Caco-2 (cell line): ENCODE measurements at regions not wholly inside any gene's neighbourhood (a gene's known extent, or its start where the extent isn't known, plus 50 kb on each side); places are given as distances from the start of the nearest gene placed in this dataset.
"Not testable (repeated sequence)": the region's sequence is repeated elsewhere in the genome, so short reads cannot be mapped to it uniquely, and the experiment has no call there.

Experiments used
- BruUV-seq: library from RNA; stranded (reverse); fragments of 400-500 nt; replicated peaks from 2 replicates; lab custom pipeline; 2021; lab: Mats Ljungman, UMichigan
- CTCF ChIA-PET: fragments of 300-600 bp; sonication (Branson Sonifier 250); formaldehyde crosslinking; loops from one replicate; lab custom pipeline; 2022; ENCODE audit warnings: antibody characterized with exemption; lab: Charles Lee
- POLR2A ChIA-PET: fragments of 300-600 bp; sonication (Branson Sonifier 250); formaldehyde crosslinking; loops from one replicate; lab custom pipeline; 2022; ENCODE audit warnings: antibody characterized with exemption; lab: Charles Lee
- DNase-seq, 2 experiments: peaks; one replicate each; pipeline versions ENCODE4 v3.0.0 to v3.0.0-alpha.2; 2020 to 2022
- H3K27me3 ChIP-seq: replicated peaks from 2 replicates; pipeline ENCODE4 v1.6.0; 2011; ENCODE audit warnings: low read length; ENCODE audit not compliant: control insufficient read depth, insufficient read depth
- H3K36me3 ChIP-seq: 2 replicates; pipeline ENCODE4 v1.5.1; 2011; ENCODE audit warnings: low read length; ENCODE audit not compliant: control insufficient read depth, insufficient read depth
- H3K4me1 ChIP-seq: fragments of 250-450 bp; sonication (Bioruptor Pico); 2 replicates; pipeline ENCODE4 v1.5.1; 2020; ENCODE audit warnings: mild to moderate bottlenecking
- H3K4me3 ChIP-seq: 2 replicates; pipeline ENCODE4 v1.5.1; 2011; ENCODE audit warnings: low read depth, mild to moderate bottlenecking, control low read depth, low read length
- H3K9me3 ChIP-seq: fragments of 250-450 bp; sonication (Bioruptor Pico); 2 replicates; pipeline ENCODE4 v1.5.1; 2020; ENCODE audit warnings: mild to moderate bottlenecking, moderate library complexity
- H3K27ac Mint-ChIP-seq: one replicate; pipeline ENCODE4 v1.8.0; 2022; ENCODE audit warnings: mixed read lengths; ENCODE audit not compliant: unreplicated experiment
- H3K27me3 Mint-ChIP-seq: one replicate; pipeline ENCODE4 v1.8.0; 2022; ENCODE audit warnings: mixed read lengths; ENCODE audit not compliant: insufficient read depth, unreplicated experiment
- H3K36me3 Mint-ChIP-seq: one replicate; pipeline ENCODE4 v1.8.0; 2022; ENCODE audit warnings: mild to moderate bottlenecking, mixed read lengths; ENCODE audit not compliant: insufficient read depth, unreplicated experiment
- H3K4me1 Mint-ChIP-seq: one replicate; pipeline ENCODE4 v1.8.0; 2022; ENCODE audit warnings: low read depth, mixed read lengths; ENCODE audit not compliant: unreplicated experiment
- H3K4me3 Mint-ChIP-seq: one replicate; pipeline ENCODE4 v1.8.0; 2022; ENCODE audit warnings: mild to moderate bottlenecking, moderate library complexity, mixed read lengths; ENCODE audit not compliant: unreplicated experiment
- H3K9me3 Mint-ChIP-seq: one replicate; pipeline ENCODE4 v1.8.0; 2022; ENCODE audit warnings: mixed read lengths; ENCODE audit not compliant: unreplicated experiment
- intact Hi-C: fragments of 100-400 bp; cut with micrococcal nuclease; formaldehyde crosslinking; loops from one replicate; pipeline ENCODE4 v1.10.0; 2022; ENCODE audit not compliant: unreplicated experiment
- TF ChIP-seq, protein P1 (sequence below), 2 experiments: fragments of 200-600 bp in 1 of 2; IDR thresholded peaks; 1 replicate in 1 of 2; 2 replicates in 1 of 2; pipeline versions ENCODE4 v1.5.1 to v1.8.0; 2011 to 2022; ENCODE audit warnings: antibody characterized with exemption in 1 of 2, control low read depth in 1 of 2, inconsistent platforms in 1 of 2, low read depth in 1 of 2, low read length in 1 of 2, mild to moderate bottlenecking in 1 of 2, moderate library complexity in 1 of 2; ENCODE audit not compliant: insufficient read depth in 1 of 2, severe bottlenecking in 1 of 2, unreplicated experiment in 1 of 2

DNA sequence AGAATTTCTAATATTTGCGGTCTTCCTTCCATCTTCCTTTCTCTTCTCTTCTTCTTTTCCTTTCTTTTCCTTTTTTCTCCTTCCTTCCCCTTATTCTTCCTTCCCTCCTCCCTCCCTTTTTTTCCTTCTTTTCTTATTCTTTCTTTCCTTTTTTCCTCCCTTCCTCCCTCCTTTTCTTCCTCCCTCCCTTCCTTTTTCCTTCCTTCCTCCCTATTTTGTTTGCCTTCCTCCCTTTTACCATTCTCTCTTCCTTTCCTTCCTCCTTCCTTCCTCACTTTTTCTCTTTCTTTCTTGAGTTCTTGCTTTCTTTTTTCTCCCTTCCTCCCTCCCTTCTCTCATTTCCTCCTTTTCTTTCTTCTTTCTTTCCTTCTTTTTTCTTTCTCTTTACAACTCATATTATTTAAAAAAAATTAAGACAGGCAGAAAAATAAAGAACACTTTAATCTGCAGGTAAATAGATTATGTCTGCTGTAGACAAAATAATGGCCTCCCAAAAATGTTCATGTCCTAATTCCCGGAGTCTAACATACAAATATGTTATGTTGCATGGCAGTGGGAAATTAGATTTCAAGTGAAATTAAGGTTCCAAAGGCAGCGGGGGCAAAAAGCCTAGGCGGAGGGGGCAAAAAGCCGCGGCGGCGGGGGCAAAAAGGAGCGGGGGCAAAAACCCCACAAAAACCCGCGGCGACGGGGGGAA is 152.4 kb downstream of the ANKRD30BL start:
- TF ChIP-seq, protein P1, sequence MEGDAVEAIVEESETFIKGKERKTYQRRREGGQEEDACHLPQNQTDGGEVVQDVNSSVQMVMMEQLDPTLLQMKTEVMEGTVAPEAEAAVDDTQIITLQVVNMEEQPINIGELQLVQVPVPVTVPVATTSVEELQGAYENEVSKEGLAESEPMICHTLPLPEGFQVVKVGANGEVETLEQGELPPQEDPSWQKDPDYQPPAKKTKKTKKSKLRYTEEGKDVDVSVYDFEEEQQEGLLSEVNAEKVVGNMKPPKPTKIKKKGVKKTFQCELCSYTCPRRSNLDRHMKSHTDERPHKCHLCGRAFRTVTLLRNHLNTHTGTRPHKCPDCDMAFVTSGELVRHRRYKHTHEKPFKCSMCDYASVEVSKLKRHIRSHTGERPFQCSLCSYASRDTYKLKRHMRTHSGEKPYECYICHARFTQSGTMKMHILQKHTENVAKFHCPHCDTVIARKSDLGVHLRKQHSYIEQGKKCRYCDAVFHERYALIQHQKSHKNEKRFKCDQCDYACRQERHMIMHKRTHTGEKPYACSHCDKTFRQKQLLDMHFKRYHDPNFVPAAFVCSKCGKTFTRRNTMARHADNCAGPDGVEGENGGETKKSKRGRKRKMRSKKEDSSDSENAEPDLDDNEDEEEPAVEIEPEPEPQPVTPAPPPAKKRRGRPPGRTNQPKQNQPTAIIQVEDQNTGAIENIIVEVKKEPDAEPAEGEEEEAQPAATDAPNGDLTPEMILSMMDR (IDR thresholded peaks at IDR 0.05; ENCODE audit: insufficient read depth in 1 of 2, low read depth in 1 of 2, low read length in 1 of 2, severe bottlenecking in 1 of 2, unreplicated experiment in 1 of 2), result no peak
- Histone ChIP-seq H3K4me1 (no peaks in the 10 kb centered on the region), H3K4me3 (no peak overlapping the region), H3K27me3 (no peaks in the 10 kb centered on the region), H3K36me3 (no peaks in the 10 kb centered on the region), H3K9me3 (no peaks in the 10 kb centered on the region)
- ChIA-PET POLR2A (no interaction called here), CTCF (no interaction called here)
- DNase-seq, result no peak
- intact Hi-C loops, result no loop called here
- no peaks in the 10 kb centered on the region for H3K36me3 Mint-ChIP-seq
- no peak overlapping the region for H3K4me3 Mint-ChIP-seq
- H3K4me1 Mint-ChIP-seq, result no peaks in the 10 kb centered on the region
- no TSS peak for BruUV-seq
- H3K27ac Mint-ChIP-seq, result no peak overlapping the region
- H3K9me3 Mint-ChIP-seq, result no peaks in the 10 kb centered on the region
- peaks cover 8% of the 10 kb centered on the region for H3K27me3 Mint-ChIP-seq

DNA sequence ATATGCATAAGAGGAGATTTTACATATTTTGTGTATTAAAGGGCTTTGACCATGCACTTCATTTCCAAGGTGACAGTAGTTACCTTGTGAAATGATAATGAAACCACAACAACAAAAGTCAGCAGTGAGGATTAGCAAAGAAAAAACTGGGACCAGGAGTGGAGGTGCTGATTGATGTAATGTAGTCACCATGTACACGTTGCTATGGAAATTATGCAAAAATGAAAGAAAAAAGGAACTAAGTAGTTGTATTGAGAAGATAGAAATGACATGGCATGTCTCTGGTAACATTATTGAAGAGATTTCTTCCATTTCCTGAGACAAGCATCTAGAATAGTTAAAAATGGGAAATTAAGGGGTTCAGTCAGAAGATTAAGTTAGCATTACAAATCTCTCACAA is 171.0 kb downstream of the ANKRD30BL start:
- H3K27ac Mint-ChIP-seq, H3K9me3 Mint-ChIP-seq, BruUV-seq, CTCF ChIA-PET, H3K4me1 ChIP-seq, H3K9me3 ChIP-seq, DNase-seq, H3K4me1 Mint-ChIP-seq, intact Hi-C loops, H3K27me3 ChIP-seq, POLR2A ChIA-PET, H3K4me3 ChIP-seq, H3K36me3 ChIP-seq, H3K27me3 Mint-ChIP-seq, H3K36me3 Mint-ChIP-seq, H3K4me3 Mint-ChIP-seq: not testable (repeated sequence)

DNA sequence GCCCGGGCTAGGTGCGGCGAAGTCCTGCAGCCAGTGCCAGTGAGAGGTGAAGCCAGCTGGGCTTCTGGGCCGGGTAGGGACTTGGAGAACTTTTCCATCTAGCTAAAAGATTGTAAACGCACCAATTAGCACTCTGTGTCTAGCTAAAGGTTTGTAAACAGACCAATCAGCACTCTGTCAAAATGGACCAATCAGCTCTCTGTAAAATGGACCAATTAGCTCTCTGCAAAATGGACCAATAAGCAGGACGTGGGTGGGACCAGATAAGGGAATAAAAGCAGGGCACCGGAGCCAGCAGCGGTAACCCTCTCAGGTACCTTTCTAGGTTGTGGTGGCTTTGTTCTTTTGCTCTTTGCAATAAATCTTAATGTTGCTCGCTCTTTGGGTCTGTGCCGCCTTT is 195.1 kb downstream of the ANKRD30BL start:
- POLR2A ChIA-PET, H3K4me3 Mint-ChIP-seq, H3K27me3 Mint-ChIP-seq, BruUV-seq, H3K36me3 Mint-ChIP-seq, H3K9me3 Mint-ChIP-seq, CTCF ChIA-PET, H3K4me3 ChIP-seq, H3K9me3 ChIP-seq, H3K27ac Mint-ChIP-seq, H3K4me1 Mint-ChIP-seq, intact Hi-C loops, H3K4me1 ChIP-seq, H3K27me3 ChIP-seq, DNase-seq, H3K36me3 ChIP-seq: not testable (repeated sequence)

DNA sequence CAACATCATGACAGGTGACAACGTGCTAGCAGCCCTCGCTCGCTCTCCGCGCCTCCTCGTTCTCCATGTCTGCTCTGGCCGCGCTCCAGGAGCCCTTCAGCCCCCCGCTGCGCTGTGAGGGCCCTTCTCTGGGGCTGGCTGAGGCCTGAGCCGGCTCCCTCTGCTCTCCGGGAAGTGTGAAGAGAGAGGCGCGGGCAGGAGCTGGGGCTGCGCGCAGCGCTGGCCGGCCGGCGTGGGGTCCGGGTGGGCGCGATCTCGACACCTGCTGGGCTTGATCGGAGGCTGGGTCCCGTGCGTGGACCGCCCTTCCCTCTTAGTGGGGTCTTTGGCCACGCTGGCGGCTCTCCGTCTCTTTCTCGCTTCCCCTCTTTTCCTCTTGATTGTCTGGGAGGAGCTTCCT is 195.5 kb downstream of the ANKRD30BL start:
- Histone ChIP-seq H3K27me3 (no peaks in the 10 kb centered on the region), H3K4me1 (no peaks in the 10 kb centered on the region), H3K4me3 (no peak overlapping the region), H3K9me3 (no peaks in the 10 kb centered on the region), H3K36me3 (no peaks in the 10 kb centered on the region)
- no peak overlapping the region for H3K4me3 Mint-ChIP-seq
- H3K27ac Mint-ChIP-seq, result no peak overlapping the region
- no peaks in the 10 kb centered on the region for H3K36me3 Mint-ChIP-seq
- no TSS peak for BruUV-seq
- POLR2A ChIA-PET, result no interaction called here
- CTCF ChIA-PET, result no interaction called here
- TF ChIP-seq, protein P1 (IDR thresholded peaks at IDR 0.05; ENCODE audit: insufficient read depth in 1 of 2, low read depth in 1 of 2, low read length in 1 of 2, severe bottlenecking in 1 of 2, unreplicated experiment in 1 of 2), result no peak
- intact Hi-C loops, result no loop called here
- no peaks in the 10 kb centered on the region for H3K9me3 Mint-ChIP-seq
- no peaks in the 10 kb centered on the region for H3K4me1 Mint-ChIP-seq
- H3K27me3 Mint-ChIP-seq, result no peaks in the 10 kb centered on the region
- DNase-seq, result no peak

DNA sequence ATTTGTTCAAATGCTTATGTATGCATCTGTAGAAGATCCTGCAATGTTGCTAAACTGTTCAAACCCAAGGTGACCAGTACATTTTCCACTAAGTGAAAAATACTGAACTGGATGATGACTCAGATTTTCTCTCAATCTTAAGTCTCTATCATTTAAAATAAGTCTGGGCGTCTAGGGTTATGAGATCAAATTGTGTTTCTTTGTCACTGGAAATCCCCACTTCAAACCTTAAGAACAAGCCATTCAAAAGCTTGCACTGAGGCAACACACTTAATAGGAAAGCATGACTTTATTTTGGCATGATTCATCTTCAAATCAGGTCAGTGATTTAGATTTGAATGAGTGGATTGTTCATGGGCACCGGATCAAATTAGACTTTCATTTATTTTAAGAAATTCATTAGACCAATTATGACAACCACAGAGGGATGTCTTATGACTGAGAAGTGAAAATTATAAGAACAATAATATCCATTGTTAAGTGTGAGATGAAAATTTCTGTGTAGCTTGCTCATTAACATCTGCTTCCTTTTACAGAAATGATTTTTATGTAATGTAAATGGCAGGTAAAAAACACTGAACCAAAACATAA is 203.6 kb downstream of the ANKRD30BL start:
- POLR2A ChIA-PET, H3K4me3 Mint-ChIP-seq, H3K27ac Mint-ChIP-seq, H3K9me3 Mint-ChIP-seq, H3K36me3 Mint-ChIP-seq, H3K4me1 ChIP-seq, H3K4me3 ChIP-seq, H3K9me3 ChIP-seq, intact Hi-C loops, H3K36me3 ChIP-seq, H3K27me3 Mint-ChIP-seq, BruUV-seq, CTCF ChIA-PET, H3K27me3 ChIP-seq, H3K4me1 Mint-ChIP-seq, DNase-seq: not testable (repeated sequence)
